ENCODE measurements at regions not wholly inside any gene's neighbourhood (a gene's known extent, or its start where the extent isn't known, plus 50 kb on each side); places are given as distances from the start of the nearest gene placed in this dataset.

- TF ChIP-seq CTCF (IDR thresholded peaks at IDR 0.05) (no peak), POLR2A (IDR thresholded peaks at IDR 0.05) (no peak)
Observed at GRCh38 chr9:119834064-119834620, 464.9 kb upstream of the BRINP1 start.
